Superior temporal gyrus (tissue), 1 donor: ENCODE measurements at regions not wholly inside any gene's neighbourhood (a gene's known extent, or its start where the extent isn't known, plus 50 kb on each side); places are given as distances from the start of the nearest gene placed in this dataset.

Experiments used
- DNase-seq: peaks from one replicate; pipeline ENCODE4 v3.0.0-alpha.2; 2016; ENCODE audit errors: extremely low spot score

- no peak for DNase-seq
Measured at GRCh38 chr21:35646606-35647005, 413.7 kb downstream of the SETD4 start.

- no peak for DNase-seq
Measured at GRCh38 chr21:35645991-35646390, 414.3 kb downstream of the SETD4 start.

GRCh38 chr21:35644523-35644922 lies 415.8 kb downstream of the SETD4 start:
- no peak for DNase-seq

- DNase-seq = no peak
Measured at GRCh38 chr21:35643176-35643575, 417.1 kb downstream of the SETD4 start.

DNA sequence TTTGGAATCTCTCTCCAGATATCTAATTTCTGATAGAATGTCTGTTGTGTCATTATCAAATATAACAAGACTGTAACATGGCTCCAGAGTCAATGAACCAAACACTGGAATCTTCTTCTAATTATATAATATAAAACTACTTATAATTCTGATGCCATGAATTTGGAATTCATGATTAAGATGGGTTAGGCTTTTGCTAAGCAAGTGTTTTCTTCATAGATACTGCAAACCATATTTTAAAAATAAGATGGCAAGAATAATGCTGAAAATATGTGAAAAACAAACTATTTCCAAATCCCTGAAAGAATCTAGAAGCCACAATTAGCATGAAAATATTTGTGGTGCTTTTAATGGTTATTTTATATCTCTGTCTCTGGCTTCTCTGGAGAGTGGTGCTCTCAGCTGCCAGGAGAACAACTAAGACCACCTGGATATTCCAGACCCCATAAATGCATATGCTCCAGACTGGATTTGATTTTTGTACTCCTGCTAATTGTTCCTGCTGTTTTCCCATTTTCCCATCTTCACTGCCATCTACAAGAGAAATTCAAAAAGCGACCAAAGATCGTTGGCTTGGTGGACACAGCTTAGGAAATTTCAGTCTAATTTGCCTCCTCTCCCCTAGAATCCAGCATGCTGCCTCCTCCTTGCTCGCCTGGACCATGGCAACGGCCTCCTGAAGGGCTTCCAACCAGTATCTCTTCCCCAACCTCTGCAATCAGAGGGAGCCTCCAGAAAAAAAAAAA lies 418.9 kb downstream of the SETD4 start:
- DNase-seq = no peak

- DNase-seq = no peak
Measured at GRCh38 chr21:35637431-35637830, 422.9 kb downstream of the SETD4 start.

- no peak for DNase-seq
Measured at GRCh38 chr21:35635994-35636393, 424.3 kb downstream of the SETD4 start.

- DNase-seq = no peak
Measured at GRCh38 chr21:35635261-35635660, 425.1 kb downstream of the SETD4 start.

DNA sequence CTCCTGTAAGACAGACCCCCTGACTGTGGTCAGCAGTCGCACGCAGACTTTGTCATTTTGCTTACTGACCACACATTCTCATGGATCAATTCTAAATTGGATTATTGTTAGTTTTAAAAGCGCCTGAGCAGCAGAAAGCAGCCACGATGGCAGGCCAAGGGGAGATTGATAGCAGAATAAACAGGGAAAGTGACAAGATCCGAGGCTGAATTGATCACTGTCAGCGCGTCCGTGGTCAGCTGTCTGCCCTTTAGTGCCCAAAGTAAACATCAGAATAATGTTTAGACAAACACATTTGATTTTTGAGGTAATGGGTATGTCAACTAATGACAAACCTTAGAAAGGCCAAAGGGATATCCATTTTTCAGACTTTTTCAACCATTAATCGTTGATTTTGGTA lies 426.8 kb downstream of the SETD4 start:
- no peak for DNase-seq

- no peak for DNase-seq
Measured at GRCh38 chr21:35632711-35633110, 427.6 kb downstream of the SETD4 start.

DNA sequence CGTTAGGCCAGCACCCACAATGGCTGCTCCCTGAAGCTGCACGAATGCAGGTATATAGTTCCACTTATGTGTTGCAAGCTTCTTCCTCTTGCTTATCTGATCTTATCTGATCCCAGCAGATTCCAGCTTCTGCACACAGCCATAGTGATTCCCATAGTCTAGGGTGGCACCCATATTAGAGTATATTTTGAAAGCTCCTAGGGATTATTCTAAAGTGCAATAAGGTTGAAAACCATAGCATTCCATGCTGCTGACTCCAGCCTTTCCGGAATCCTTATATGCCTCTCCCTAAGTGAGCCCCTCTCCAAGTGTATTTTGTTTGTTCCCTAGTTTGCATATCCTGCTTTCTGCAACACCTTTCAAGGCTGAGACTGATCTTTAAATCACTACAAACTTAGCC lies 432.0 kb downstream of the SETD4 start:
- no peak for DNase-seq

GRCh38 chr21:35627462-35627861 lies 432.9 kb downstream of the SETD4 start:
- no peak for DNase-seq

- no peak for DNase-seq
Measured at GRCh38 chr21:35625576-35625975, 434.8 kb downstream of the SETD4 start.

GRCh38 chr21:35624901-35625300 lies 435.4 kb downstream of the SETD4 start:
- no peak for DNase-seq

DNA sequence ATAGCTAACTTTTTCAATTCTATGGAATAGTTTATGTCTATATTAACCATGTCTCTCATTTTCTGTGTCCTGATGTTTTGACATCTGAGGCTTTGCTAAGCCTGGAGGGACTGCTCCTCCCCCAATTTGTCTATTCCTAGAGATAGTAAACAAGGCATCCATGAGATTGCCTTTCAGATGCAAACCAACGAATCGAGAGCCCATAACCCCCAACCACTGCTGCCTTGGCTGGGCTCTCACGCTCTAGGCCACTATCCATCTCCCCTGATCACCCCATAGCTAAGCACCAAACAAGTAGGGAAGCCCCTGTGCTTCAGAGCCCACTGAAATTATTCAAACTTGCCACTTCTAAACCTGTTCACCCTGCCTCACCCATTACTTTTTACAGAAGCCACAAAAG lies 437.7 kb downstream of the SETD4 start:
- DNase-seq = no peak

DNA sequence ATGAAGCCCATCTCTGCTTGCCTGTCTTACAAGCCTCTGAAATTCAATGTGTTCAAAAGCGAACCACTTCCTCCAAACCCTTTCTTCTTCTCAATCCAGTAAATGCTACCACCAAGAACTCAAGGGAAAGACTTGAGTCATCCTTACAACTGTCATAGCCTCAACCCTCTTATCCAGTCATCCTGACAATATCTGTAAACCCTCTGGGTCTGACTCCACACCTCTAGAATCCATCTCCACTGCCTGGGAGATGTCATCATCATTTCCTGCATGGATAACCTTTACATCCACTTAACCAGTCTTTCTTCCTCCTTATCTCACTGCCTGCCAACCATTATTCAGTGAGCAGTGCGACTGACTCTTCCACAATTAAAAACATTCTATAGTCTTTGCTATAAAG lies 441.1 kb downstream of the SETD4 start:
- no peak for DNase-seq

- DNase-seq = no peak
Measured at GRCh38 chr21:35617491-35617890, 442.8 kb downstream of the SETD4 start.

DNA sequence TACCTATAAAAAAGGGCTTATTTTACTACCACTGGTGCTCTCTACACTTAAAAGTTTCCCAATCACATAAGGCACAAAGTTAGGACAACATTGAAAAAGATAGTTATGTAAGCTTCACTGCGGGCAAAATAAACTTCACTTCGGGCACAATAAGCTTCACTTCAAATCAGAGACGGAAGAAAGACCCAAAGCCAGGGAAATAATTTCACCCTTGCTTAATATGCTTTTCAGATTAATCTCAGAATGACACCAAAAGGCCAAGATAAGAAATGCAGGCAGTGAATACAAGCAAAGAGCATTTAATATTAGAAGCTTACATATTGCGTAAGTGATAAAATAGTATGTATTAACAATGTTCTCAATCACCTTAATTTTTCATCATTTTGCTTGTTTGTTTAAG lies 444.2 kb downstream of the SETD4 start:
- DNase-seq = peak; percentile 53

GRCh38 chr21:35615325-35615724 lies 445.0 kb downstream of the SETD4 start:
- DNase-seq = no peak

DNA sequence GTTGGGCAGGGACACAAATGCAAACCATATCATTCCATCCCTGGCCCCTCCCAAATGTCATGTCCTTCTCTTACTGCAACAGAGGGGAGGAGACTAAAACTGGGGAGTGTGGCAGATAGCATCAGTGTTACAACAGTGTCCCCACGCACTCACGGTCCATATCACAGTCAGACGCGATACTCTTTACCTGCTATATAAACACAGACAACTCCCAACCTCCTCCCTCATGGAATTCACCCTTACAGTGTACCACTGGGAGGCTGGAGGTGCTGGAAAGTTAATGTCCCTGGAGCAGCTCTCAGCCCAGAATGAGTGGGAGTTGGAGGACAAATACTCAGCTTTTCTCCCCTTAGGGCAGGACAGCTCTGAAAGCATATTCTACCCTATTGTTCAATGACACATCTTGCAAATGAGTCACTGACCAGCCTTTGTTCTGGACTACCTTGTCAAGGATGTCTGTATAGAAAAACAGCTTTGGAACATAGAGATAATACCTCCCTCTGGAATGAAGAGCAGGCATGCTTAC lies 445.9 kb downstream of the SETD4 start:
- DNase-seq = no peak

GRCh38 chr21:35611708-35612132 lies 448.6 kb downstream of the SETD4 start:
- no peak for DNase-seq

DNA sequence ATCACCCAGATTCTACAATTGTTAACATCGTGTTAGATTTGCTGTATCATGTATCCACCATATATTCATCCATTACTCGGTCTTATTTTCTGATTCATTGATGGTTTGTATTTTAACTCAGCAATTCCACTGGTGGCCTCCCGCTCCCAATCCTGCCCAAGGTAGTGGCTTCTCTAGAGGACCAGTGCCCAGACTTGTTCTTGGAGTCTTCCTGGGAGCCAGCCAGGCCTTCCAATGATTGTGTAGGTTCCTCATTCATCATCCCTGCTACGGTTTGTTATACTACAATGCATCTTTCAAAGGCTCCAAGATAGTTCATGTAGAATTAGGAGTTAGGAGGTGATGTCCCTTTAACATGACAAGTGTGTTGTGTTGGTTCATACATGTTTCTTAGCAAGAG lies 451.1 kb downstream of the SETD4 start:
- no peak for DNase-seq

- no peak for DNase-seq
Measured at GRCh38 chr21:35607406-35607805, 452.9 kb downstream of the SETD4 start.

DNA sequence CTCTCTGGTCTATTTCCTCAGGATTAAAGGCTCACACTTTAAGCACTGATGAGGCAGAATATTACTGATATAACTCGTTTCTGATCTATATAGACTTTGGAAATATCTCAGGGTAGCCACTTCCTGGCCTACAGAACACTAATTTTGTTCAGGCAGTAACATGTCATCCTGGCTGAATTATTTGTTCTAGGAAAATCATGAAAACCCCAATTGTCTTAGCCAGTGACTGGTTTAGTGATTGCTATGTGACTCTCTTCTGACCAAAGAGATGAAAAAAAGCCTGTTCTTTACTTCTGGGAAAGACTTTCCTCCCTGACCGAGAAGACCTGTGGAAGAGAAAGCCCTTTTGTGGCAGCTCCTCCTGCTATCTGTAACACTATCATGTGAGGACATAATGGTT lies 453.7 kb downstream of the SETD4 start:
- DNase-seq = no peak
